HEK293T (cell line): ENCODE measurements at regions not wholly inside any gene's neighbourhood (a gene's known extent, or its start where the extent isn't known, plus 50 kb on each side); places are given as distances from the start of the nearest gene placed in this dataset.

ENCODE experiments used
- BHLHE40 ChIP-seq: fragments of 450-650 bp; IDR thresholded peaks from 2 replicates; pipeline ENCODE4 v1.6.1; 2016; ENCODE audit warnings: mild to moderate bottlenecking, moderate library complexity, borderline replicate concordance
- CTBP1 ChIP-seq: fragments of 450-650 bp; IDR thresholded peaks from 2 replicates; pipeline ENCODE4 v1.6.1; 2016; ENCODE audit warnings: borderline replicate concordance
- ELF4 ChIP-seq: fragments of 450-650 bp; IDR thresholded peaks from 2 replicates; pipeline ENCODE4 v1.6.1; 2017; ENCODE audit warnings: antibody characterized with exemption
- FOXA1 ChIP-seq: fragments of 450-650 bp; IDR thresholded peaks from 2 replicates; pipeline ENCODE4 v1.6.1; 2016; ENCODE audit warnings: mild to moderate bottlenecking
- FOXM1 ChIP-seq: fragments of 450-650 bp; IDR thresholded peaks from 2 replicates; pipeline ENCODE4 v1.6.1; 2017; ENCODE audit warnings: mild to moderate bottlenecking, borderline replicate concordance
- SP1 ChIP-seq: fragments of 450-650 bp; IDR thresholded peaks from 2 replicates; pipeline ENCODE4 v1.6.1; 2017
- SUZ12 ChIP-seq: fragments of 450-650 bp; IDR thresholded peaks from 2 replicates; pipeline ENCODE4 v1.6.1; 2016; ENCODE audit warnings: mild to moderate bottlenecking
- ZNF384 ChIP-seq: fragments of 450-650 bp; IDR thresholded peaks from 2 replicates; pipeline ENCODE4 v1.6.1; 2016
- TF ChIP-seq, protein P1 (sequence below): fragments of 450-650 bp; IDR thresholded peaks from 2 replicates; pipeline ENCODE4 v1.6.1; 2016

DNA sequence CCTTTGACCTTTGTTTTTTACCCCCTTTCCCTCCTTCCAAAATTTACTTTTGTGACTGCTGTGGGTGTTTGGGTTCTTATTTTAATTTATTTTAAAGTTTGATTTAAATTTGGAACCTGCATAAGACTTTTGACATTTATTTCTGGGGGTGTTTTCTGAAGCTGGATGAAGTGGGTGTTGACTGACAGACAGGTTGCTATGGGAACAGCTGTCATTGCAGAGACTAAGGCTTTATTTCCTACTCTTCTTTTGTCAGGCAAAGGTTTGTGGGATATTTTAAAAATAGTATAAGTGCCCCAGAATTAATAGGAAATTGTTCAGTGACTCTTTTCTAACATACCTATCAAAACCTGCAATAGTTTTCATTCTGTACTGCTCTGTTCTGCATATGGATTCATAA is 290.8 kb upstream of the ESRRG start:
- TF ChIP-seq FOXA1, result no peak
- no peak for TF ChIP-seq BHLHE40
- TF ChIP-seq CTBP1, result no peak
- no peak for TF ChIP-seq ZNF384
- TF ChIP-seq, protein P1, sequence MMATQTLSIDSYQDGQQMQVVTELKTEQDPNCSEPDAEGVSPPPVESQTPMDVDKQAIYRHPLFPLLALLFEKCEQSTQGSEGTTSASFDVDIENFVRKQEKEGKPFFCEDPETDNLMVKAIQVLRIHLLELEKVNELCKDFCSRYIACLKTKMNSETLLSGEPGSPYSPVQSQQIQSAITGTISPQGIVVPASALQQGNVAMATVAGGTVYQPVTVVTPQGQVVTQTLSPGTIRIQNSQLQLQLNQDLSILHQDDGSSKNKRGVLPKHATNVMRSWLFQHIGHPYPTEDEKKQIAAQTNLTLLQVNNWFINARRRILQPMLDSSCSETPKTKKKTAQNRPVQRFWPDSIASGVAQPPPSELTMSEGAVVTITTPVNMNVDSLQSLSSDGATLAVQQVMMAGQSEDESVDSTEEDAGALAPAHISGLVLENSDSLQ, result no peak
- no peak for TF ChIP-seq FOXM1
- TF ChIP-seq ELF4, result no peak
- no peak for TF ChIP-seq SP1
- no peak for TF ChIP-seq SUZ12
